Activated CD4-positive, alpha-beta memory T cell treated with anti-CD3 and anti-CD28 coated beads for 36 hours (primary cell): ENCODE measurements at regions not wholly inside any gene's neighbourhood (a gene's known extent, or its start where the extent isn't known, plus 50 kb on each side); places are given as distances from the start of the nearest gene placed in this dataset.

Source experiments
- CTCF ChIA-PET: fragments of 350-600 bp; sonication (Branson Sonifier 250); formaldehyde crosslinking; loops from one replicate; lab custom pipeline; 2021; ENCODE audit warnings: antibody characterized with exemption, inconsistent platforms; lab: Charles Lee
- POLR2A ChIA-PET: fragments of 350-600 bp; sonication (Branson Sonifier 250); formaldehyde crosslinking; loops from one replicate; lab custom pipeline; 2021; ENCODE audit warnings: antibody characterized with exemption; lab: Charles Lee
- DNase-seq: peaks from one replicate; pipeline ENCODE4 v3.0.0-alpha.2; 2020
- H3K27ac Mint-ChIP-seq: one replicate; pipeline ENCODE4 v1.8.0; 2021; ENCODE audit warnings: mixed read lengths
- H3K27me3 Mint-ChIP-seq: one replicate; pipeline ENCODE4 v1.8.0; 2021; ENCODE audit warnings: mixed read lengths
- H3K36me3 Mint-ChIP-seq: one replicate; pipeline ENCODE4 v1.8.0; 2021; ENCODE audit warnings: mixed read lengths
- H3K4me1 Mint-ChIP-seq: one replicate; pipeline ENCODE4 v1.8.0; 2021; ENCODE audit warnings: low read depth, mixed read lengths
- H3K4me3 Mint-ChIP-seq: one replicate; pipeline ENCODE4 v1.8.0; 2021; ENCODE audit warnings: mild to moderate bottlenecking, mixed read lengths
- H3K9me3 Mint-ChIP-seq: one replicate; pipeline ENCODE4 v1.8.0; 2021; ENCODE audit warnings: mixed read lengths
- intact Hi-C: fragments of 100-400 bp; cut with micrococcal nuclease; formaldehyde crosslinking; loops from one replicate; pipeline ENCODE4 v1.15.1; 2023

DNA sequence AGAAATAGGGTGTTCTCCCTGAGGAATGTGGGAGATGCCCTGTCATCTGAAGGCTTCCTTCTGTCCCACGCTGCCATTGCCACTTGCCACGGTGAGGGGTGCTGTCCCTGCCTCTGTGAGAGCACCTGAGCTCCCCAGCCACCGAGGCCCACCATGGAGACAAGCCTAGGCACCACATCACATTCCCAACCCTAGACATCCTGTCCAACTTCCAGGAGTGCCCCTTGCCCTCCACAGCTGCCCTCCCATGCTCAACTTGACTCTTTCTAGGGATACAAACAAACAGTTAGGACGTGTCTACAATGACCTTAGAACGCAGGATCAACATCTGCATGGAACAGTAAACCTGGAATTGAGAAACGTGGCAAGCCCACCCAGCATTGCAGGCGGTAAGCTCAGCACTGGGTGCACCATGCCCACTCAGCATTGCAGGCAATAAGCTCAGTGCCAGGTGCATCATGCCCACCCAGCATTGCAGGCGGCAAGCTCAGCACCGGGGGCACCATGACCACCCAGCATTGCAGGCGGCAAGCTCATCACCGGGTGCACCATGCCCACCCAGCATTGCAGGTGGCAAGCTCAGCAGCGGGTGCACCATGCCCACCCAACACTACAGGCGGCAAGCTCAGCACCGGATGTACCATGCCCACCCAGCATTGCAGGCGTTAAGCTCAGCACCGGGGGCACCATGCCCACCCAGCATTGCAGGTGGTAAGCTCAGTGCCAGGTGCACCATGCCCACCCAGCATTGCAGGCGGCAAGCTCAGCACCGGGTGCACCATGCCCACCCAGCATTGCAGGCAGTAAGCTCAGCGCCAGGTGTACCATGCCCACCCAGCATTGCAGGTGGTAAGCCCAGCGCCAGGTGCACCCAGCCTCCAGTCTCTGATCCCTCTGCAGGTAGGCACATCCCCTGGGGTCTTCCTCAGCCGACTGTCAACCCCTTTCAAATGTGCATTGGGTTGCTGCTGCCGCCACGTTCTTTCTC, 1463.9 kb downstream of the TBC1D22A start:
- no peak overlapping the region for H3K27ac Mint-ChIP-seq
- H3K9me3 Mint-ChIP-seq, result no peaks in the 10 kb centered on the region
- peaks cover 3% of the 10 kb centered on the region for H3K27me3 Mint-ChIP-seq
- CTCF ChIA-PET, result no interaction called here
- no peak for DNase-seq
- no peak overlapping the region for H3K4me3 Mint-ChIP-seq
- H3K4me1 Mint-ChIP-seq, result no peaks in the 10 kb centered on the region
- POLR2A ChIA-PET, result no interaction called here
- intact Hi-C loops, result no loop called here
- no peaks in the 10 kb centered on the region for H3K36me3 Mint-ChIP-seq

DNA sequence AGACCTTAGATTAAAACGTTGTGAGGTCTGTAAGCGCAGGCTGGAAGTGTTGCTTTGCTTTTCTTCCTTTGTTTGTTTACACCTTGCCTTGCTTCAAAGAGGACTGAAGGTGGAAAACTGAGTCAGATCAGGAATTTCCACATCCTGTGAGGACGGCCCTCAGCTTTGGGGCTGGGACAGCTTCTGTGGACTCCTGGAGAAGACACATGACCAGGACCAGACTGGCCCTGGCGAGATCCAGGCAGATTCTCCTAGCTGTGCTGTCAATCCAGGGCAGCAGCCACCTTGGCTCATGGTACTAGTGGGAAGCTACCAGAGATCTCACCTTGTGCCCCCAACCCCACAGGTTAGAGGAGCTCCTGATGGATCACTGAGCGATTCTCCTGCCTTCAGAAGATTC, 1461.9 kb downstream of the TBC1D22A start:
- H3K4me3 Mint-ChIP-seq, result no peak overlapping the region
- DNase-seq, result no peak
- peaks cover 3% of the 10 kb centered on the region for H3K27me3 Mint-ChIP-seq
- H3K4me1 Mint-ChIP-seq, result no peaks in the 10 kb centered on the region
- no peaks in the 10 kb centered on the region for H3K36me3 Mint-ChIP-seq
- intact Hi-C loops, result no loop called here
- POLR2A ChIA-PET, result no interaction called here
- H3K27ac Mint-ChIP-seq, result no peak overlapping the region
- CTCF ChIA-PET, result no interaction called here
- no peaks in the 10 kb centered on the region for H3K9me3 Mint-ChIP-seq

DNA sequence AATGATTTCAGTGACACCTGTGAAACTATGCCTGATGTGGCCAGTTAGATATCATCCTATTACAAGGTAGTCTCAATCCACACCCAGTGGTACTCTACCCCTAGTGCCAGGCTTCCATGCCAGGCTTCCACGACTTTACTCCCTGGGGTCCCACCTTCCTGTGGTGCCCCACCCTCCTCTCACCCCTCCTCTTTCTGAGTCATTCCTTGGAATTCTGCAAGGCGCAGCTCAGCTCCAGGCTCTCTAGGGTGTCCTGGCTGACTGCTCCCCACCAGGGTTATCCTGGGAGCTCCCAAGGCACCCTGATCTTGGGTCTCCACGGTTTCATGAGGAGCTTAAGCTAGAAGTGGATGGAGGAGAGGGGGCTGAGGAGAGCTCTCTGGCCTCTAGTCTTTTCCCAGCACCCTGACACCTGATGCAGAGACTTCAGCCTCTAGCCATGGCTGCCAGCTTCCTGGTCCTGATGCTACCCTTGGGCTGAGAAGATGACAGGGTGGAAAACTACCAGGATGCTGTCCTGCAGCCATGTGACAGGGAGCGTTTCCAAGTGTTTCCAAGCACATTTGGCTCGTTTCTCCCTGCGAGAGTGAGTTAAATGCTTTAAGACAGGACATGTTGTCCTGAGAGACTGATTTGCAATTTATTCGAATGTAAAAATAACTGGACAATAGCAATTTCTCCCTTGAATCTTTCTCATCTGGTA, 1461.2 kb downstream of the TBC1D22A start:
- ChIA-PET POLR2A (no interaction called here), CTCF (no interaction called here)
- Mint-ChIP-seq H3K4me3 (no peak overlapping the region), H3K4me1 (no peaks in the 10 kb centered on the region), H3K9me3 (no peaks in the 10 kb centered on the region), H3K27ac (no peak overlapping the region), H3K27me3 (peaks cover 3% of the 10 kb centered on the region), H3K36me3 (no peaks in the 10 kb centered on the region)
- no peak for DNase-seq
- intact Hi-C loops, result no loop called here

DNA sequence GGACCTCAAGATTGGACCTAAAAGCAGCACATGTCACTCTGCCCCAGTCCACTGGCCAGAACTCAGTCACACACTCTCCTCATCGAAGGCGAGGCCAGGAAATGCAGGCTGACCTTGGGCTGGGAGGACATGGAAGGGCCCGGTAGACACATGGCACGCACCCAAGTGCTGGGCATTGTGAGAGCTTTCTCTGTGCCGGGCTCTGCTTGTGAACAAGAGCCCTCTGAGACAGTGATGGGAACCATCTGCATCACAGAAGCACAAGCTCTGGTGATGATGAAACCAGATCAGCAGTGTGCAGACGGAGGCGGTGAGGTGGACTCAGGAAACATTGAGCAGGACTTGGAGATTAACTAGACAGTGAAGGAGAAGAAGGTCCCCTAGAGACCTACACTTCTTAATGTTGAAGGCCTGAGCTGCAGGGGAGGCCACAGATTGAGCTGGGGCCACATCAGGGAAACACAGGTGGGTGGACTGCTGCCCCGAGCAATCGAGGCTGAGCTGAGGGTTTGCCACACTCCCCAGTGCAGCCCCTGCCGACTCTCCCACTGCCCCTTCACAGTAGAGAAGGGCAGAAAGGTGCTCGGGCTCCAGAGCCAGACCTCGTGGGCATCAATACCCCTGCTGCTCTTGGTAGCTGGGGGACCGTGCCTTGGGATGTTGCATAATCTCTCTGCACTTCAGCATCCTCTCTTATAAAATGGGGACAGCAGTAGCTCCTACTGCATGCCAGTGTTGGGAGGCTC, 1460.5 kb downstream of the TBC1D22A start:
- H3K4me1 Mint-ChIP-seq, result no peaks in the 10 kb centered on the region
- no peaks in the 10 kb centered on the region for H3K9me3 Mint-ChIP-seq
- H3K27ac Mint-ChIP-seq, result no peak overlapping the region
- peaks cover 5% of the 10 kb centered on the region for H3K27me3 Mint-ChIP-seq
- DNase-seq, result no peak
- intact Hi-C loops, result no loop called here
- CTCF ChIA-PET, result no interaction called here
- POLR2A ChIA-PET, result no interaction called here
- H3K36me3 Mint-ChIP-seq, result no peaks in the 10 kb centered on the region
- no peak overlapping the region for H3K4me3 Mint-ChIP-seq

DNA sequence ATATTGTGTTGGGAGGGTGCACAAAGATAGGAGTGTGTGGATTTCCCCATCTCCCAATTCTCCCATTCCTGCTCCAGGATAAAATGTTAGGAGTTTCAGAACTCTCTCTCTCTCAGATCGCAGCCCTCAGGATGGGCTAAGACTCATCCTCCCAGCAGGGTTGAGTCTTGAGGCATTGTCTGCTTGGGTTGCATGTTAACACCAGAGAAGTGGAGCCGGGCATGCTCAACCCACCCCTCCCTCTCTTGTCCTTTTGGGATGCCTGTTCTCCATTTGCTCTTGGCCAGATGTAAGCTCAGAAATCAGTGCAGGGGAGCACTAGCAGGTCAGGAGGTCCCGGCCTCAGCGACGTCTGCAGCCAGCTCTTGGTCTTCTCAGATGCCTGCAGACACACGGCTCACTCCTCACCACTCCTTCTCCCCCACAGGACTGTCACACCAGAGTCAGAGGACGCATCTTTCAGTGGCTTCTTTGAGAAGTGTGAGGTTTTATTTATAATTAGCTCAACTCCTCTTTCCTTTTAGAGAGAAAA, 1456.5 kb downstream of the TBC1D22A start:
- POLR2A ChIA-PET, result no interaction called here
- H3K4me3 Mint-ChIP-seq, result no peak overlapping the region
- H3K27me3 Mint-ChIP-seq, result peaks cover 9% of the 10 kb centered on the region
- DNase-seq, result no peak
- no peak overlapping the region for H3K27ac Mint-ChIP-seq
- no peaks in the 10 kb centered on the region for H3K9me3 Mint-ChIP-seq
- CTCF ChIA-PET, result no interaction called here
- intact Hi-C loops, result no loop called here
- no peaks in the 10 kb centered on the region for H3K36me3 Mint-ChIP-seq
- no peaks in the 10 kb centered on the region for H3K4me1 Mint-ChIP-seq

DNA sequence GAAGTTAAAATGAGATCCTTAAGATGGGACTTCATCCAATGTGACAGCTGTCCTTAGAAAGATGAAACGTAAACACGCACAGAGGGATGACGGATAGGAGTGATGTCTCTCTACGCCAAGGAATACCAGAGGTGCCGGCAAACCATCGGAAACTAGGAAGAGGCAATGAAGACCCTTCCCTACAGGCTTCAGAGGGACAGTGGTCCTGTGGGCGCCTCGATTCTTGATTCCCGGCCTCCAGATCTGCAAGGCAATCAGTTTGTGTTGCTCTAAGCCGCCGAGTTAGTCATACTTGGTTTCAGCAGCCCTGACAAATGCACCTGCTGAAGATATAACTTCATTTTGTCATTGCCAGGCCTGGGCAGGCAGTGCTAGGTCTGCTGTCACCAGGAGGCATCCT, 1455.1 kb downstream of the TBC1D22A start:
- Mint-ChIP-seq H3K9me3 (no peaks in the 10 kb centered on the region), H3K4me1 (no peaks in the 10 kb centered on the region), H3K36me3 (no peaks in the 10 kb centered on the region), H3K4me3 (no peak overlapping the region), H3K27me3 (peaks cover 9% of the 10 kb centered on the region), H3K27ac (no peak overlapping the region)
- DNase-seq, result no peak
- intact Hi-C loops, result no loop called here
- ChIA-PET CTCF (no interaction called here), POLR2A (no interaction called here)

- H3K27ac Mint-ChIP-seq, result no peak overlapping the region
- ChIA-PET POLR2A (no interaction called here), CTCF (no interaction called here)
- H3K9me3 Mint-ChIP-seq, result no peaks in the 10 kb centered on the region
- no peak overlapping the region for H3K4me3 Mint-ChIP-seq
- no peak for DNase-seq
- intact Hi-C loops, result no loop called here
- H3K27me3 Mint-ChIP-seq, result peaks cover 11% of the 10 kb centered on the region
- H3K4me1 Mint-ChIP-seq, result no peaks in the 10 kb centered on the region
- no peaks in the 10 kb centered on the region for H3K36me3 Mint-ChIP-seq
Observed at GRCh38 chr22:48212727-48213126, 1450.3 kb downstream of the TBC1D22A start.

DNA sequence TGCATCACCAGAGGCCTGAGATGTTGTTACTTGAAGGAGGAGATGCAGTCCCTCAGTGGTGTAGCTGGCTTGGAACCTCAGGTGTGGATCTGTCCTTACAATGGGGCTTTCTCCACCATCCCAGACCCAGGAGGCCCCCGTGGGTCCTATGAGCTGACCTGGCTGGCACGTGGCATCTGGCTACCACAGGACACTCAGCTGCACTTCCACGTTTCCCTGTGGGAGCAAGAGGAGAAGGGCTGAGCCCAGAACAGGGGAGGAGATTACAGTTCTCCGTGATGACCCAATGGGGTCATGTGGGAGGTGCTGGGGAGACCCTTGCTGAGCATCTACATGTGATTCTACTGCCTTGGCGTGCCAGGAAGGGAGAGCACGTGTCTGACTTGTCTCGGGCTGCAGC, 1448.4 kb downstream of the TBC1D22A start:
- Mint-ChIP-seq H3K36me3 (no peaks in the 10 kb centered on the region), H3K27ac (no peak overlapping the region), H3K27me3 (peaks cover 13% of the 10 kb centered on the region), H3K4me3 (no peak overlapping the region), H3K9me3 (no peaks in the 10 kb centered on the region), H3K4me1 (no peaks in the 10 kb centered on the region)
- CTCF ChIA-PET, result no interaction called here
- intact Hi-C loops, result no loop called here
- POLR2A ChIA-PET, result no interaction called here
- no peak for DNase-seq

GRCh38 chr22:48210198-48210580, 1447.7 kb downstream of the TBC1D22A start:
- Mint-ChIP-seq H3K36me3 (no peaks in the 10 kb centered on the region), H3K4me1 (no peaks in the 10 kb centered on the region), H3K9me3 (no peaks in the 10 kb centered on the region), H3K27me3 (peaks cover 15% of the 10 kb centered on the region), H3K4me3 (no peak overlapping the region), H3K27ac (no peak overlapping the region)
- DNase-seq, result no peak
- intact Hi-C loops, result no loop called here
- POLR2A ChIA-PET, result no interaction called here
- CTCF ChIA-PET, result no interaction called here

DNA sequence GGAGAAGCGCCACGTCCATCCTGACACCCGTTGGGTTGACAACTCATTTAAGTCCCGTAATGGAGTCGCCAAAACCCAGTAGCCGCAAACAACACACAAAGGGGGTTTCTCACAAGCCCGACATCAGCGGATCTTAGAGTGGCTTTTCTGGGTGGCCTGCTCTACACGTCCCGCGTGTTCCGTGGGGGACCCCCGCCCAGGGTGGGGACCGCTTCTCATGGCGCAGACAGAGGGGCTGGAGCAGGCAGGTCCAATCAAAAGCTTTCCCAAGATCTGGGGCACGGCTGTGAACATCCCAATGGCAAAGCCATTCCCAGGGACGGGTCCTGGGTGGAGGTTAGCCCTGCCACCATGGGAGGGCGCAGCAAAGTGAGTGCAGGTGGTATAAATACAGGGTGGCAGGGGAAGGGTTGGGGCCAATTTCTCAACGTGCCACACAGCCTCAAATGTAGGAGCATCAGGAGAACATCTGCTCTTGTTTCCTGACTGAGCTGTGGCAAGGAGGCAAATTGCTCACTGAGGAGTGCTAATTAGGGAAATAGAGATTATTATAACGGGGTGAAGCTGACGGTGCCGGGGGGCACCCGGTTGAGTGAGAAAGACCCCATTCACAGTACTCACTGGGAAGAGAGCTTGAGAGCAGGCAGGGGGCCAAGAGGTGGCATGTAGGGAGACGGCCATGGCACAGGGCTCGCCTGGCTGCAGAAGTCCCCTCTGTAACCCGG, 1447.2 kb downstream of the TBC1D22A start:
- CTCF ChIA-PET, result no interaction called here
- H3K27me3 Mint-ChIP-seq, result peaks cover 14% of the 10 kb centered on the region

DNA sequence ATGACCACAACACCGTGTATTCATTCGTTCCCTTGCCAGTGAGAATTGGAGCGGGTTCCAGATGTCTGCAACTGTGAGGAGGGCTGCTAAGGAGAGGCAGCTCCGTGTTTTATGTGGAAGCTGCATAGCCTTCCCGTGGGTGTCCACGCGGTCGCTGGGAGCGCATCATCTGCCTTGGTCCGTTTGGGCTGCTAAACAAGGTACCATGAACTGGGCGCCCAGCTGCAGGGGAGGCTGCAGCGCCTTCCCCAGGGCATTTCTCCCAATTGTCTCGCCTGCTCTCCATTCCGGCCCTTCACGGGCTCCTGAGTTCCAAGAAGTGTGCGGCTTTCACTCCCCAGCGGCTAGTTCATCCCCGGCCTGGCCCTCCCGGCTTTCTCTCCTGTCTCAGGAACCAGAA, 1446.4 kb downstream of the TBC1D22A start:
- POLR2A ChIA-PET, result no interaction called here
- peaks cover 8% of the 10 kb centered on the region for H3K27me3 Mint-ChIP-seq
- CTCF ChIA-PET, result no interaction called here

More for the DNA sequence above, 1447.2 kb downstream of the TBC1D22A start:
- Mint-ChIP-seq H3K4me1 (no peaks in the 10 kb centered on the region), H3K9me3 (no peaks in the 10 kb centered on the region), H3K27ac (no peak overlapping the region), H3K36me3 (no peaks in the 10 kb centered on the region), H3K4me3 (no peak overlapping the region)
- intact Hi-C loops, result no loop called here
- POLR2A ChIA-PET, result no interaction called here
- no peak for DNase-seq

More for the DNA sequence above, 1446.4 kb downstream of the TBC1D22A start:
- no peak for DNase-seq
- H3K27ac Mint-ChIP-seq, result no peak overlapping the region
- intact Hi-C loops, result no loop called here
- H3K4me1 Mint-ChIP-seq, result no peaks in the 10 kb centered on the region
- H3K36me3 Mint-ChIP-seq, result no peaks in the 10 kb centered on the region
- no peaks in the 10 kb centered on the region for H3K9me3 Mint-ChIP-seq
- no peak overlapping the region for H3K4me3 Mint-ChIP-seq
